ENCODE measurements at regions not wholly inside any gene's neighbourhood (a gene's known extent, or its start where the extent isn't known, plus 50 kb on each side); places are given as distances from the start of the nearest gene placed in this dataset.

GRCh38 chr6:113292646-113293422, 564.3 kb upstream of the MARCKS start:
- TF ChIP-seq ZFX (IDR thresholded peaks at IDR 0.05) (no peak), CTCF (conservative IDR thresholded peaks at IDR 0.05) (no peak)
- no peak overlapping the region for H3K27ac ChIP-seq

- no peak overlapping the region for H3K27ac ChIP-seq
- no peak for TF ChIP-seq ZFX (IDR thresholded peaks at IDR 0.05)
- no peak for TF ChIP-seq CTCF (conservative IDR thresholded peaks at IDR 0.05)
Observed at GRCh38 chr6:113293423-113293740, 563.8 kb upstream of the MARCKS start.

DNA sequence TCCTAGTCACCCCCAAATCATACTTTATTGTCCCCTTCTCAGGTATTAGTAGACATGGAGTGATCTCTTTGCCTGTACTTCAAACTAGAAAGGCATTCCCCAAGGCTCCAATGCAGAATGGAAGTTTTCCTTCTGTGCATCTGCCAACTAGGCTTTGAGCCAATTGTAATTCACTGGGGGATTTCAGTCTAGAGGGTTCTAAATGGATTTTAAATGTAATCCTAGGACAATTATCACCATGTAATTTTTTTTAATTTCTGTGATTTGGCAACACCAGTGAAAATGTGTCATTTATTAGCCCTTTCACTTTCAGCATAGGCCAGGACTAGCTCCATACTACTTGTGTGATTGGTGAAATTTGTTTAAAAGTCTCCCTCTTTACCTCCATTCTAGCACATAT, 557.6 kb upstream of the MARCKS start:
- TF ChIP-seq ZFX (IDR thresholded peaks at IDR 0.05) (no peak), CTCF (conservative IDR thresholded peaks at IDR 0.05) (no peak)
- no peak overlapping the region for H3K27ac ChIP-seq

GRCh38 chr6:113301651-113302050, 555.5 kb upstream of the MARCKS start:
- H3K27ac ChIP-seq = no peak overlapping the region
- TF ChIP-seq CTCF (conservative IDR thresholded peaks at IDR 0.05) (no peak), ZFX (IDR thresholded peaks at IDR 0.05) (no peak)

GRCh38 chr6:113304116-113304515, 553.0 kb upstream of the MARCKS start:
- no peak for TF ChIP-seq ZFX (IDR thresholded peaks at IDR 0.05)
- no peak for TF ChIP-seq CTCF (conservative IDR thresholded peaks at IDR 0.05)
- no peak overlapping the region for H3K27ac ChIP-seq

DNA sequence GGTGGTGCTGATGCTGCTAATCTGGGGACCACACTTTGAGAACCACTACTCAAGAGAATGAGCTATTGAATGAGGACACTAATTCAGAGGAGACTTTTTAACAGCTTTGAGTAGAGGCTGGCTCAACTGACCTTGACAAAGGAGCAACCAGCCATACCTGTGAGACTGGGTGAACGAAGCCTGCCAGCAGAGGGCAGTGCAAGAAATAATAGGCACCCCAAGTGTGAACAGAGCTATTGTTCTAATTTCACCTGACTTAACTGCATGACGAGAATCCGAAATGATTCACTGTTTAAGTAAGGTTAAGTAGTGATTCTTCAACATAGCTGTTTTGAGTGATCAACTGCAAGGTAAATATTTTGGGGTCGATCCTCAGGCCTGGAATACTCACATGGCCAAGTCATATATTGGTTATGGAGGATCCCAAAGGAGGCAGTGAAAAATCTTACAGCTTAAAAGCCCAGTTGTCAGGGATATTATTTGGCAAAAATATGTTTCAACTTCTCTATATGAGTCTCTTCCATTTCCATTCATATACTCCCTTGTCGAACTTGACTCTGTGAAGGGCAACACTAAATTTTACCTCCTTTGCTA, 550.5 kb upstream of the MARCKS start:
- H3K27ac ChIP-seq = no peak overlapping the region
- TF ChIP-seq CTCF (conservative IDR thresholded peaks at IDR 0.05) (peak; percentile 76), ZFX (IDR thresholded peaks at IDR 0.05) (no peak)

GRCh38 chr6:113308266-113308665, 548.9 kb upstream of the MARCKS start:
- TF ChIP-seq CTCF (conservative IDR thresholded peaks at IDR 0.05) (no peak), ZFX (IDR thresholded peaks at IDR 0.05) (no peak)
- no peak overlapping the region for H3K27ac ChIP-seq

All from C4-2B (cell line).